SH-SY5Y (cell line): ENCODE measurements at regions not wholly inside any gene's neighbourhood (a gene's known extent, or its start where the extent isn't known, plus 50 kb on each side); places are given as distances from the start of the nearest gene placed in this dataset.

ENCODE experiments used
- GATA2 ChIP-seq: IDR thresholded peaks from 2 replicates; pipeline ENCODE4 v1.6.1; 2011; ENCODE audit warnings: mild to moderate bottlenecking, low read depth, low read length
- GATA3 ChIP-seq: IDR thresholded peaks from 2 replicates; pipeline ENCODE4 v1.6.1; 2011; ENCODE audit warnings: low read depth, mild to moderate bottlenecking, low read length, moderate library complexity

DNA sequence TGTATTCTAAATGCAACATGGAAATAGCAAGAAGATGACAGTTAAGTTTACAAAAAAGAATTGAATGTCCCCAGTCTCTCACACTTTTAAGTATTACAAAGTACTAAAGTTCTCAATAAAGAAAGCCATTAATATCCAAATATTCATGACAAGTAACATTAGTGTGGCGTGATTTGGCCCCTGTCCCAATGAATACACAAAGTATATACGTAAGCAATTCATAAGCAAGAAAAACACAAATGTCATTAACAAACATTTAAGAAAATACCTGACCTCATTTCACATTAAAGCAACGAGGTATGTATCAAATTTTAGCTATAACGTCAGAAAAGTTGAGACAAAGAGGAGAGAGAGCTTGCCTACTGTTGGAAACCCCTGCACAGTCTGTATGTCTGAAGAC is 241.9 kb upstream of the IRS2 start:
- TF ChIP-seq GATA3 (no peak), GATA2 (no peak)
